GM18868 (cell line): ENCODE measurements at regions not wholly inside any gene's neighbourhood (a gene's known extent, or its start where the extent isn't known, plus 50 kb on each side); places are given as distances from the start of the nearest gene placed in this dataset.
"Not testable (repeated sequence)": the region's sequence is repeated elsewhere in the genome, so short reads cannot be mapped to it uniquely, and the experiment has no call there.

Experiments
- ATAC-seq: cut with Tn5 transposase; IDR thresholded peaks from one replicate; pipeline ENCODE4 v1.9.1; 2021; ENCODE audit warnings: mild to moderate bottlenecking, moderate library complexity; ENCODE audit not compliant: unreplicated experiment

- no peak for ATAC-seq
Measured at GRCh38 chr2:17148407-17149145, 369.7 kb downstream of the RAD51AP2 start.

- no peak for ATAC-seq
Measured at GRCh38 chr2:17146358-17146757, 371.9 kb downstream of the RAD51AP2 start.

- no peak for ATAC-seq
Measured at GRCh38 chr2:17136877-17137276, 381.4 kb downstream of the RAD51AP2 start.

- no peak for ATAC-seq
Measured at GRCh38 chr2:17136231-17136630, 382.0 kb downstream of the RAD51AP2 start.

- no peak for ATAC-seq
Measured at GRCh38 chr2:17135619-17136018, 382.6 kb downstream of the RAD51AP2 start.

- ATAC-seq = no peak
Measured at GRCh38 chr2:17133052-17133671, 385.1 kb downstream of the RAD51AP2 start.

GRCh38 chr2:17130627-17131026, 387.6 kb downstream of the RAD51AP2 start:
- not testable (repeated sequence) for ATAC-seq

GRCh38 chr2:17125989-17126620, 392.1 kb downstream of the RAD51AP2 start:
- ATAC-seq = no peak

GRCh38 chr2:17124575-17125318, 393.5 kb downstream of the RAD51AP2 start:
- no peak for ATAC-seq

GRCh38 chr2:17122887-17123501, 395.2 kb downstream of the RAD51AP2 start:
- ATAC-seq = no peak

- ATAC-seq = no peak
Measured at GRCh38 chr2:17115466-17115865, 402.8 kb downstream of the RAD51AP2 start.

- no peak for ATAC-seq
Measured at GRCh38 chr2:17115042-17115441, 403.2 kb downstream of the RAD51AP2 start.

- ATAC-seq = no peak
Measured at GRCh38 chr2:17107871-17108270, 410.4 kb downstream of the RAD51AP2 start.

GRCh38 chr2:17107151-17107550, 411.1 kb downstream of the RAD51AP2 start:
- ATAC-seq = no peak

GRCh38 chr2:17106418-17106817, 411.8 kb downstream of the RAD51AP2 start:
- no peak for ATAC-seq

GRCh38 chr2:17104454-17104853, 413.8 kb downstream of the RAD51AP2 start:
- ATAC-seq = peak; percentile 74

- no peak for ATAC-seq
Measured at GRCh38 chr2:17101596-17101995, 416.6 kb downstream of the RAD51AP2 start.

- ATAC-seq = no peak
Measured at GRCh38 chr2:17101091-17101490, 417.1 kb downstream of the RAD51AP2 start.

GRCh38 chr2:17095340-17095739, 422.9 kb downstream of the RAD51AP2 start:
- no peak for ATAC-seq

- ATAC-seq = no peak
Measured at GRCh38 chr2:17093712-17094111, 424.5 kb downstream of the RAD51AP2 start.

GRCh38 chr2:17086990-17087389, 421.4 kb upstream of the CYRIA start:
- ATAC-seq = no peak
